ENCODE measurements at regions not wholly inside any gene's neighbourhood (a gene's known extent, or its start where the extent isn't known, plus 50 kb on each side); places are given as distances from the start of the nearest gene placed in this dataset.

DNA sequence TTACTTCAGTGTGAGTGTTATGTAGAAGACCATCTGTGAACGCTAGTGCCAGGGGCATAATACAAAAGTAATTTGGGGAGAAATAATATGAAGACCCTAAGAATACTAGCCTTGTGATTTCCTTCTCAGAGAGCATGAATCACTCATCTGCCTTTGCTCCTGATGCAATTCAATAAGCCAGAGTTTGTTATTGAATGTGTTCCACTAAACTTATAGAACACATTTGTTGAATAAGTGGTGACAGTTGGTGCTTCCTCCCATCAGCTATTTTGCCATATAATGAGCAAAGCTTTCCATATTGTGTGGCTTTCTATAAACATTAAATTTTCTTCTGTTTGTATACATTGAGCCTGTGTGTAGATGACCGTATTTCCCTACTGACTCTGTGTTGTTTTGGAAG is 136.4 kb upstream of the QRFPR start:
- Histone ChIP-seq H3K36me3 (ENCODE audit: insufficient read depth, low read length) (no peaks in the 10 kb centered on the region), H2AFZ (ENCODE audit: low read length) (no peak overlapping the region), H3K9ac (ENCODE audit: low read length) (no peak overlapping the region), H3K79me2 (ENCODE audit: low read length) (no peaks in the 10 kb centered on the region), H3K9me3 (ENCODE audit: low read length) (peaks cover 5% of the 10 kb centered on the region; the same call in 1 of the 2 replicates), H3K27me3 (ENCODE audit: low read length) (no peaks in the 10 kb centered on the region), H3K4me3 (ENCODE audit: low read length) (no peak overlapping the region), H3K4me2 (ENCODE audit: low read depth, low read length, poor library complexity, severe bottlenecking) (no peak overlapping the region), H3K27ac (ENCODE audit: low read length) (no peak overlapping the region), H3K4me1 (ENCODE audit: low read length) (no peaks in the 10 kb centered on the region), H3K9me2 (replicated peaks; ENCODE audit: insufficient read depth, low read length) (peaks cover 7% of the 10 kb centered on the region; the same call in 1 of the 2 replicates), H4K20me1 (ENCODE audit: insufficient read depth, low read depth, low read length) (no peaks in the 10 kb centered on the region)
- DNase-seq: no peak

DNA sequence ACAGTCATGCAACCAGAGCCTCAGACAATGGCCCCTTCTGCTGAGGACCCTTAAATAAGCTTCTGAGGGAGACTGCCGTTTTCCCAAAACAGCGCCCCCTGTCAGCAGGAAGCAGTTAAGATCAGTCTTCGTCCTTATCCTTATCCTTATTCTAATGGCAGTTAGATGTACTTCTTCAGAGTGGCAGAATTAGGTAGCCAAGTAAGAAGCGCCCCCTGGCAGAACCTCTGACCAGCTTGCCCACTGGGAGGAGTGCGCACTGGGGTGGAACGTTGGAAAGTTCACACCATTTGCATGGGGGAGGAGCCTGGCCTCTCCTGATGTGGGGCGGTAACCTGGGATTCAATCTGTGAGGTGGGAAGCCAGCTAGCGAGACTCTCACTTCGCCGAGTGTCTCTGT is 133.6 kb upstream of the QRFPR start:
- no peaks in the 10 kb centered on the region for H3K4me1 ChIP-seq (ENCODE audit: low read length)
- H3K27me3 ChIP-seq (ENCODE audit: low read length): no peaks in the 10 kb centered on the region
- H3K9ac ChIP-seq (ENCODE audit: low read length): no peak overlapping the region

DNA sequence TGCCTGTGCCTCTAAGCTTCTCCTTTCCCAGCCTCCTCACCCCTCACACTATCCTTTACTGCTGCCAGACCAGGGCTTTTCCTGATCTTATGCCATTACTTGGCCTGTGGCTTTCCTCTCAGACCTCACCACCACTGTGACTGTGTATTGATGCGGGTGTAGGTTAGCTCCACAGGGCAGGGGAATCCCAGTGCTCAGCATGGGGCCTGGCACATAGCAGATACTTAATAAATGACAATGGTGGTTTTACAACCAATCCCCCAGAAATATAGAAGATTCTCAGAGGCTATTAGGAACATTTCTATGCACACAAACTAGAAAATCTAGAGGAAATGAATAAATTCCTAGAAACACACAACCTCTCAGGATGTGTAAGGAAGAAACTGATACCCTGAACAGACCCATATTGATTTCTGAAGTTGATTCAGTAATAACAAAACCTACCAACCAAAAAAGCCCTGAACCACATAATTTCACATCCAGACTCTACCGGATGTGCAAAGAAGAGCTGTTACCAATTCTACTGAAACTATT is 129.6 kb upstream of the QRFPR start:
- Histone ChIP-seq H3K9me2 (replicated peaks; ENCODE audit: insufficient read depth, low read length) (peaks cover 7% of the 10 kb centered on the region; the same call in 1 of the 2 replicates), H3K27me3 (ENCODE audit: low read length) (no peaks in the 10 kb centered on the region), H3K9me3 (ENCODE audit: low read length) (no peaks in the 10 kb centered on the region), H3K79me2 (ENCODE audit: low read length) (no peaks in the 10 kb centered on the region), H3K4me2 (ENCODE audit: low read depth, low read length, poor library complexity, severe bottlenecking) (no peak overlapping the region), H3K4me1 (ENCODE audit: low read length) (no peaks in the 10 kb centered on the region), H3K36me3 (ENCODE audit: insufficient read depth, low read length) (no peaks in the 10 kb centered on the region), H2AFZ (ENCODE audit: low read length) (no peak overlapping the region), H3K4me3 (ENCODE audit: low read length) (no peak overlapping the region), H3K27ac (ENCODE audit: low read length) (no peak overlapping the region), H3K9ac (ENCODE audit: low read length) (no peak overlapping the region), H4K20me1 (ENCODE audit: insufficient read depth, low read depth, low read length) (no peaks in the 10 kb centered on the region)
- DNase-seq: no peak

More for the DNA sequence above, 133.6 kb upstream of the QRFPR start:
- no peak overlapping the region for H3K27ac ChIP-seq (ENCODE audit: low read length)
- H2AFZ ChIP-seq (ENCODE audit: low read length): no peak overlapping the region
- no peak overlapping the region for H3K4me3 ChIP-seq (ENCODE audit: low read length)
- no peaks in the 10 kb centered on the region for H3K36me3 ChIP-seq (ENCODE audit: insufficient read depth, low read length)
- H4K20me1 ChIP-seq (ENCODE audit: insufficient read depth, low read depth, low read length): no peaks in the 10 kb centered on the region
- peaks cover 5% of the 10 kb centered on the region; the same call in 1 of the 2 replicates for H3K9me3 ChIP-seq (ENCODE audit: low read length)
- no peak overlapping the region for H3K4me2 ChIP-seq (ENCODE audit: low read depth, low read length, poor library complexity, severe bottlenecking)
- peaks cover 7% of the 10 kb centered on the region; the same call in 1 of the 2 replicates for H3K9me2 ChIP-seq (replicated peaks; ENCODE audit: insufficient read depth, low read length)
- DNase-seq: no peak
- no peaks in the 10 kb centered on the region for H3K79me2 ChIP-seq (ENCODE audit: low read length)

DNA sequence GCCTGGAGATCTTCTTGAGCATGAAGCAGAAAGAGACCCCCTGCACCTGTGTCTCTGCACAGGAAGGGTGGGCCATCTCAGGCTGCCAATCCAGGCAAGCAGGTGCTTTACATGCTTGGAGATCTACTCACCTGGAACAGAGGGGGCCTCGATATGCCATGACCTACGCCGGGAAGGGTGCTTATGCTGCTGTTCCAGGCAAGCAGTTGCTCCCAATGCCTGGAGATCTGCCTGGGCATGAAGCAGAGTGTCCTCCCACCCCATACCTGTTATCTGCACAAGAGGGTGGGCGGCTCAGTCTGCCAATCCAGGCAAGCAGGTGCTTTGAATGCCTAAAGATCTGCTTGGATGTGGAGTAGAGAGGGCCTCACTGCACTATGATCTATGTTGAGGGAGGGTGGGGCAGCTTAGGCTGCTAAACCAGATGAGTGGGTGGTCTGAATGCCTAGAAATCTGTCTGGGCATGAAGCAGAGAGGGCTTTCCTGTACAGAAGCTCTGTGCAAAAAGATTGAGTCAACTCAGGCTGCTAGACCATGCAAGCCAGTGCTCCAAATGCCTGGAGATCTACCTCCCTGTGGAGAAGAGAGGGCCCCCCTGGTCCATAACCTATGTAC is 104.5 kb upstream of the QRFPR start:
- Histone ChIP-seq H3K9ac (ENCODE audit: low read length) (no peak overlapping the region), H3K9me3 (ENCODE audit: low read length) (no peaks in the 10 kb centered on the region), H3K4me3 (ENCODE audit: low read length) (no peak overlapping the region), H3K4me2 (ENCODE audit: low read depth, low read length, poor library complexity, severe bottlenecking) (no peak overlapping the region), H3K27me3 (ENCODE audit: low read length) (no peaks in the 10 kb centered on the region), H3K79me2 (ENCODE audit: low read length) (no peaks in the 10 kb centered on the region), H3K4me1 (ENCODE audit: low read length) (no peaks in the 10 kb centered on the region), H2AFZ (ENCODE audit: low read length) (no peak overlapping the region), H3K27ac (ENCODE audit: low read length) (no peak overlapping the region), H3K9me2 (replicated peaks; ENCODE audit: insufficient read depth, low read length) (no peaks in the 10 kb centered on the region), H4K20me1 (ENCODE audit: insufficient read depth, low read depth, low read length) (no peaks in the 10 kb centered on the region), H3K36me3 (ENCODE audit: insufficient read depth, low read length) (no peaks in the 10 kb centered on the region)
- DNase-seq: no peak

DNA sequence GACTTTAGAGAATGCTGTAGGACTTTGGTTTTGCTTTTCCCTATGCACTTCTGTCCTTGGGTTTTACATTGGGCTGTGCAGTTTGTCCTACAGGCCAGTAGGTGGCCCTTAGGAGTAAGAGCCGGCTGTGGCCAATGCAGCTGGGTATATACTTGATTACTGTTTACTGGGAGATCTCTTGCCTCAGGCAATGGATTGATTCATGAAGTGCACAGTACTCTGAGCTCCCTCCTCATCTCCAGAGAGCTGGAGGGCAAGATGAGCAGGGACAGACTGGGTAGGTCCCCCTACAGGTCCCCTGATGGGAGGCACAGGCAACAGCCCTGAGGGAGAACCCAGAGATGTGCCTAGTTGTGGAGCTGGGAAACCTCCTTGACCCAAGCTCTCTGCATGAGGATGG is 103.8 kb upstream of the QRFPR start:
- Histone ChIP-seq H3K4me2 (ENCODE audit: low read depth, low read length, poor library complexity, severe bottlenecking) (no peak overlapping the region), H3K79me2 (ENCODE audit: low read length) (no peaks in the 10 kb centered on the region), H2AFZ (ENCODE audit: low read length) (no peak overlapping the region), H3K9ac (ENCODE audit: low read length) (no peak overlapping the region), H3K36me3 (ENCODE audit: insufficient read depth, low read length) (no peaks in the 10 kb centered on the region), H3K27me3 (ENCODE audit: low read length) (no peaks in the 10 kb centered on the region), H4K20me1 (ENCODE audit: insufficient read depth, low read depth, low read length) (no peaks in the 10 kb centered on the region), H3K9me3 (ENCODE audit: low read length) (no peaks in the 10 kb centered on the region), H3K4me3 (ENCODE audit: low read length) (no peak overlapping the region), H3K4me1 (ENCODE audit: low read length) (no peaks in the 10 kb centered on the region), H3K27ac (ENCODE audit: low read length) (no peak overlapping the region), H3K9me2 (replicated peaks; ENCODE audit: insufficient read depth, low read length) (no peaks in the 10 kb centered on the region)
- peak; percentile 78 for DNase-seq

DNA sequence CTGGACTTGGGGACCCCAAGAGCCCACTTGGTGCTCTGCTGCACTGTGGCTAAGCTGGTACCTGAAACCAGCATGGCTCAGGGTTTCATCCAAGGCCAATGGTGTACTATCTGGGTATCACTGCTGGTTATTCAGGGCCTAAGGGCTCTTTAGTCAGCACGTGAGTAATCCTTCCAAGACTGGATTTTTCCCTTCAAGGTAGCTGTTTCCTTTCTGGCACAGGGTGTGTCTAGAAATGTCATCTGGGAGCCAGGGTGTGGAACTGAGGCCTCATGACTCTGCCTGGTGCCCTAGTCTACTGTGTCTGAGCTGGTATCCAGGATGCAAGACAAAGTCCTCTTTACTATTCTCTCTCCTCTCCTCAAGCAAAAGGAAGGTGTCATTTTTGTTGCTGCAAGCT is 99.0 kb upstream of the QRFPR start:
- no peak overlapping the region for H3K27ac ChIP-seq (ENCODE audit: low read length)
- no peaks in the 10 kb centered on the region for H4K20me1 ChIP-seq (ENCODE audit: insufficient read depth, low read depth, low read length)
- H3K4me2 ChIP-seq (ENCODE audit: low read depth, low read length, poor library complexity, severe bottlenecking): no peak overlapping the region
- DNase-seq: no peak
- H3K36me3 ChIP-seq (ENCODE audit: insufficient read depth, low read length): no peaks in the 10 kb centered on the region
- no peak overlapping the region for H3K4me3 ChIP-seq (ENCODE audit: low read length)
- no peaks in the 10 kb centered on the region for H3K27me3 ChIP-seq (ENCODE audit: low read length)
- no peak overlapping the region for H2AFZ ChIP-seq (ENCODE audit: low read length)
- H3K9ac ChIP-seq (ENCODE audit: low read length): no peak overlapping the region
- H3K79me2 ChIP-seq (ENCODE audit: low read length): no peaks in the 10 kb centered on the region
- H3K9me2 ChIP-seq (replicated peaks; ENCODE audit: insufficient read depth, low read length): no peaks in the 10 kb centered on the region
- no peaks in the 10 kb centered on the region for H3K4me1 ChIP-seq (ENCODE audit: low read length)
- H3K9me3 ChIP-seq (ENCODE audit: low read length): no peaks in the 10 kb centered on the region

DNA sequence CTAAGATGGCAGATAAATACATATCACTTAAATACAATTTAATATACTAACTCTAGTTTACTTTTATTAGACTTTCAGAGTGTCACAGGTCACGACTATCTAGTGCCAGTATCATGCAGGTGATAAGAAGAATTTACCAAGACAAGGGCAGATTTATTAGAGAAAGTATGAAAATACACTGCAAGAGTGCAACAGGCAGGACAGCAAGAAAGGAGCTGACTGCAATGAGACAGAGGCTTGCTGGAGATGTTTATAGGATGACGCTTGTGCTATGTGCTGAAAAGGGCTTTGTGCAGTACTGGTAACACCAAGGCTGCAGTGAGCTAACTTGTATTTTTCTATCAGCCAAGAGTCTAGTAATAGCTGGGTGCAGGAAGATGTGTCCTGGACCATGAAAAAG is 96.7 kb upstream of the QRFPR start:
- Histone ChIP-seq H3K9ac (ENCODE audit: low read length) (no peak overlapping the region), H3K36me3 (ENCODE audit: insufficient read depth, low read length) (no peaks in the 10 kb centered on the region)

DNA sequence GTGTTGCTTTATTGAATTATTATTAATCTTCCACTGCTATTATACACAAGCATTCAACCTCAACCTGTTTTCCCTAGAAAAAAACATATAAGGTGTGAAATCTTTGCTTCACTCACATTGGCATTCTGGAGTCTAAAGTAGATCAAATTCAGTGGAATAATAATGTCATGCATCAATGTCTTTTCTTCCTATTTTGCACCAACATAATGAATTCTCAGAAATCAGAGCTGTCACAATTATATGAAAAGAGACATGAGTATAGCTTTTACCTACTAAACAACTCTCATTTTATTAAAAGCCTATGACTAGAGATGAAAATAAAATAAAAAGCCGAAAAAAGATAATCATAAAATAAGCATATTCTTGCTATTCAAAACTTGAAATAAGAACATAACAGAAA is 96.3 kb upstream of the QRFPR start:
- Histone ChIP-seq H4K20me1 (ENCODE audit: insufficient read depth, low read depth, low read length) (no peaks in the 10 kb centered on the region), H3K79me2 (ENCODE audit: low read length) (no peaks in the 10 kb centered on the region), H3K4me2 (ENCODE audit: low read depth, low read length, poor library complexity, severe bottlenecking) (no peak overlapping the region), H3K36me3 (ENCODE audit: insufficient read depth, low read length) (no peaks in the 10 kb centered on the region), H3K27me3 (ENCODE audit: low read length) (no peaks in the 10 kb centered on the region), H3K9me2 (replicated peaks; ENCODE audit: insufficient read depth, low read length) (no peaks in the 10 kb centered on the region), H3K4me3 (ENCODE audit: low read length) (no peak overlapping the region), H3K9ac (ENCODE audit: low read length) (no peak overlapping the region), H3K9me3 (ENCODE audit: low read length) (no peaks in the 10 kb centered on the region), H3K4me1 (ENCODE audit: low read length) (no peaks in the 10 kb centered on the region), H3K27ac (ENCODE audit: low read length) (no peak overlapping the region), H2AFZ (ENCODE audit: low read length) (no peak overlapping the region)
- DNase-seq: no peak

More for the DNA sequence above, 96.7 kb upstream of the QRFPR start:
- Histone ChIP-seq H3K4me3 (ENCODE audit: low read length) (no peak overlapping the region), H3K9me3 (ENCODE audit: low read length) (no peaks in the 10 kb centered on the region), H3K4me2 (ENCODE audit: low read depth, low read length, poor library complexity, severe bottlenecking) (no peak overlapping the region), H3K9me2 (replicated peaks; ENCODE audit: insufficient read depth, low read length) (no peaks in the 10 kb centered on the region), H3K27ac (ENCODE audit: low read length) (no peak overlapping the region), H3K79me2 (ENCODE audit: low read length) (no peaks in the 10 kb centered on the region), H2AFZ (ENCODE audit: low read length) (no peak overlapping the region), H3K4me1 (ENCODE audit: low read length) (no peaks in the 10 kb centered on the region), H3K27me3 (ENCODE audit: low read length) (no peaks in the 10 kb centered on the region), H4K20me1 (ENCODE audit: insufficient read depth, low read depth, low read length) (no peaks in the 10 kb centered on the region)
- no peak for DNase-seq

Measured in Karpas-422 (cell line).